ENCODE measurements at regions not wholly inside any gene's neighbourhood (a gene's known extent, or its start where the extent isn't known, plus 50 kb on each side); places are given as distances from the start of the nearest gene placed in this dataset.

- no peak overlapping the region for H3K27ac ChIP-seq (ENCODE audit: insufficient read depth, low read length)
- in situ Hi-C loops (cut with MboI; ENCODE audit: low sequenced_read_pairs) (no loop called here), dilution Hi-C loops (cut with HindIII; ENCODE audit: low sequenced_read_pairs, unreplicated experiment) (no loop called here)
Observed at GRCh38 chr11:91230647-91231046, 994.0 kb upstream of the FAT3 start.

More at GRCh38 chr11:91230647-91231046, 994.0 kb upstream of the FAT3 start:
- Histone ChIP-seq H3K23ac (ENCODE audit: low read depth, low read length) (no peak overlapping the region), H3K14ac (replicated peaks; ENCODE audit: low read depth, low read length) (no peak overlapping the region), H3K36me3 (ENCODE audit: control insufficient read depth, insufficient read depth, low read length) (no peaks in the 10 kb centered on the region), H4K91ac (ENCODE audit: insufficient read depth, low read depth, low read length) (no peak overlapping the region), H2BK20ac (ENCODE audit: low read depth, low read length) (no peak overlapping the region), H2BK15ac (ENCODE audit: low read depth, low read length) (no peak overlapping the region), H2BK120ac (ENCODE audit: low read depth, low read length) (no peak overlapping the region), H3K4ac (ENCODE audit: low read depth, low read length) (no peak overlapping the region), H2AFZ (replicated peaks; ENCODE audit: low read length, poor library complexity) (no peak overlapping the region), H3K9me1 (ENCODE audit: insufficient read depth, low read length) (no peaks in the 10 kb centered on the region), H2AK5ac (ENCODE audit: low read depth, low read length) (no peak overlapping the region), H3K9me3 (ENCODE audit: control insufficient read depth, insufficient read depth, low read length) (no peaks in the 10 kb centered on the region), H4K5ac (ENCODE audit: low read depth, low read length) (no peak overlapping the region), H3K4me3 (ENCODE audit: insufficient read depth, low read depth, low read length) (no peak overlapping the region), H4K8ac (ENCODE audit: low read depth in 2 of 2, low read length in 2 of 2) (no peak overlapping the region), H2AK9ac (replicated peaks; ENCODE audit: low read depth, low read length, poor library complexity) (no peak overlapping the region), H3K9ac (ENCODE audit: low read depth, low read length) (no peak overlapping the region), H3K4me1 (ENCODE audit: control insufficient read depth, insufficient read depth, low read length) (no peaks in the 10 kb centered on the region), H3K18ac (ENCODE audit: low read depth, low read length) (no peak overlapping the region), H4K20me1 (ENCODE audit: insufficient read depth, low read length) (no peaks in the 10 kb centered on the region), H2BK5ac (ENCODE audit: low read depth, low read length, poor library complexity, severe bottlenecking) (no peak overlapping the region), H3K27me3 (ENCODE audit: control insufficient read depth, insufficient read depth, low read length) (no peaks in the 10 kb centered on the region), H3K56ac (ENCODE audit: extremely low read depth, insufficient read depth, low read length) (no peak overlapping the region), H3K79me1 (ENCODE audit: low read depth in 1 of 2, low read length in 2 of 2) (no peaks in the 10 kb centered on the region), H3K4me2 (ENCODE audit: low read depth, low read length) (no peak overlapping the region)
- POLR2A ChIA-PET (ENCODE audit: unreplicated experiment) = no interaction called here
- intact Hi-C loops (cut with micrococcal nuclease) = no loop called here
- ATAC-seq (ENCODE audit: low read depth) (no peak), DNase-seq (no peak)
- no TSS peak for BruUV-seq (replicated peaks)
- no peak for TF ChIP-seq RFX5 (IDR thresholded peaks at IDR 0.05; ENCODE audit: low read depth, low read length)
- TF ChIP-seq POLR2A (IDR thresholded peaks at IDR 0.05; ENCODE audit: low read depth, low read length) = no peak
- TF ChIP-seq, protein P1, sequence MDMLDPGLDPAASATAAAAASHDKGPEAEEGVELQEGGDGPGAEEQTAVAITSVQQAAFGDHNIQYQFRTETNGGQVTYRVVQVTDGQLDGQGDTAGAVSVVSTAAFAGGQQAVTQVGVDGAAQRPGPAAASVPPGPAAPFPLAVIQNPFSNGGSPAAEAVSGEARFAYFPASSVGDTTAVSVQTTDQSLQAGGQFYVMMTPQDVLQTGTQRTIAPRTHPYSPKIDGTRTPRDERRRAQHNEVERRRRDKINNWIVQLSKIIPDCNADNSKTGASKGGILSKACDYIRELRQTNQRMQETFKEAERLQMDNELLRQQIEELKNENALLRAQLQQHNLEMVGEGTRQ (IDR thresholded peaks at IDR 0.05; ENCODE audit: low read depth, low read length) = no peak
- TF ChIP-seq CHD1 (IDR thresholded peaks at IDR 0.05; ENCODE audit: low read depth, low read length) = no peak
- TF ChIP-seq MXI1 (IDR thresholded peaks at IDR 0.05; ENCODE audit: borderline replicate concordance, low read depth, low read length) = no peak
- TF ChIP-seq, protein P2, sequence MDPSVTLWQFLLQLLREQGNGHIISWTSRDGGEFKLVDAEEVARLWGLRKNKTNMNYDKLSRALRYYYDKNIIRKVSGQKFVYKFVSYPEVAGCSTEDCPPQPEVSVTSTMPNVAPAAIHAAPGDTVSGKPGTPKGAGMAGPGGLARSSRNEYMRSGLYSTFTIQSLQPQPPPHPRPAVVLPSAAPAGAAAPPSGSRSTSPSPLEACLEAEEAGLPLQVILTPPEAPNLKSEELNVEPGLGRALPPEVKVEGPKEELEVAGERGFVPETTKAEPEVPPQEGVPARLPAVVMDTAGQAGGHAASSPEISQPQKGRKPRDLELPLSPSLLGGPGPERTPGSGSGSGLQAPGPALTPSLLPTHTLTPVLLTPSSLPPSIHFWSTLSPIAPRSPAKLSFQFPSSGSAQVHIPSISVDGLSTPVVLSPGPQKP (IDR thresholded peaks at IDR 0.05; ENCODE audit: borderline replicate concordance, low read depth, low read length) = no peak
- no peak for TF ChIP-seq SMC3 (IDR thresholded peaks at IDR 0.05; ENCODE audit: low read depth, low read length)
- TF ChIP-seq BHLHE40 (IDR thresholded peaks at IDR 0.05; ENCODE audit: low read depth, low read length) = no peak
- TF ChIP-seq, protein P3, sequence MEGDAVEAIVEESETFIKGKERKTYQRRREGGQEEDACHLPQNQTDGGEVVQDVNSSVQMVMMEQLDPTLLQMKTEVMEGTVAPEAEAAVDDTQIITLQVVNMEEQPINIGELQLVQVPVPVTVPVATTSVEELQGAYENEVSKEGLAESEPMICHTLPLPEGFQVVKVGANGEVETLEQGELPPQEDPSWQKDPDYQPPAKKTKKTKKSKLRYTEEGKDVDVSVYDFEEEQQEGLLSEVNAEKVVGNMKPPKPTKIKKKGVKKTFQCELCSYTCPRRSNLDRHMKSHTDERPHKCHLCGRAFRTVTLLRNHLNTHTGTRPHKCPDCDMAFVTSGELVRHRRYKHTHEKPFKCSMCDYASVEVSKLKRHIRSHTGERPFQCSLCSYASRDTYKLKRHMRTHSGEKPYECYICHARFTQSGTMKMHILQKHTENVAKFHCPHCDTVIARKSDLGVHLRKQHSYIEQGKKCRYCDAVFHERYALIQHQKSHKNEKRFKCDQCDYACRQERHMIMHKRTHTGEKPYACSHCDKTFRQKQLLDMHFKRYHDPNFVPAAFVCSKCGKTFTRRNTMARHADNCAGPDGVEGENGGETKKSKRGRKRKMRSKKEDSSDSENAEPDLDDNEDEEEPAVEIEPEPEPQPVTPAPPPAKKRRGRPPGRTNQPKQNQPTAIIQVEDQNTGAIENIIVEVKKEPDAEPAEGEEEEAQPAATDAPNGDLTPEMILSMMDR (conservative IDR thresholded peaks at IDR 0.05; ENCODE audit: low read depth, low read length) = no peak
- TF ChIP-seq MAZ (IDR thresholded peaks at IDR 0.05; ENCODE audit: borderline replicate concordance, low read depth, low read length) = no peak
- TF ChIP-seq CEBPB (IDR thresholded peaks at IDR 0.05; ENCODE audit: low read depth, low read length) = no peak
- TF ChIP-seq RCOR1 (IDR thresholded peaks at IDR 0.05; ENCODE audit: insufficient replicate concordance, low read length) = no peak
- no peak for TF ChIP-seq FOS (IDR thresholded peaks at IDR 0.05; ENCODE audit: low read depth, low read length)
- TF ChIP-seq RAD21 (IDR thresholded peaks at IDR 0.05; ENCODE audit: low read length) = no peak
- no peak for TF ChIP-seq MAFK (IDR thresholded peaks at IDR 0.05; ENCODE audit: low read depth, low read length)
- no peak for TF ChIP-seq NFE2L2 (IDR thresholded peaks at IDR 0.05; ENCODE audit: low read depth, low read length)
- CTCF ChIA-PET = interaction anchor here (0.6 kb wide), 1 partner anchor 671 kb away, joined by 3 read pairs; no protein-coding TSS in a partner anchor

All from IMR-90 (cell line).